Suppressor macrophage (primary cell): ENCODE measurements at regions not wholly inside any gene's neighbourhood (a gene's known extent, or its start where the extent isn't known, plus 50 kb on each side); places are given as distances from the start of the nearest gene placed in this dataset.

Experiments
- DNase-seq, 4 experiments: peaks; one replicate each; pipeline ENCODE4 v3.0.0-alpha.2; 2020 to 2022

GRCh38 chr11:80916173-80916798 is 1475.5 kb upstream of the TENM4 start:
- no peak for DNase-seq

- DNase-seq, result no peak
Measured at GRCh38 chr11:80914311-80914710, 1473.5 kb upstream of the TENM4 start.

- no peak for DNase-seq
Measured at GRCh38 chr11:80911666-80912065, 1470.8 kb upstream of the TENM4 start.

GRCh38 chr11:80900265-80900664 is 1459.4 kb upstream of the TENM4 start:
- no peak for DNase-seq

- DNase-seq, result peak in 3 of 4 experiments; percentile 1 to 29 (median 5)
Measured at GRCh38 chr11:80899381-80899780, 1458.6 kb upstream of the TENM4 start.

- DNase-seq, result no peak
Measured at GRCh38 chr11:80898910-80899309, 1458.1 kb upstream of the TENM4 start.

- DNase-seq, result no peak
Measured at GRCh38 chr11:80886684-80887083, 1445.9 kb upstream of the TENM4 start.

GRCh38 chr11:80873310-80873999 is 1432.6 kb upstream of the TENM4 start:
- no peak for DNase-seq

- no peak for DNase-seq
Measured at GRCh38 chr11:80872116-80872728, 1431.4 kb upstream of the TENM4 start.

GRCh38 chr11:80868831-80869230 is 1428.0 kb upstream of the TENM4 start:
- no peak for DNase-seq

GRCh38 chr11:80862011-80862410 is 1421.2 kb upstream of the TENM4 start:
- DNase-seq, result no peak

GRCh38 chr11:80861193-80861592 is 1420.4 kb upstream of the TENM4 start:
- no peak for DNase-seq

GRCh38 chr11:80860632-80861031 is 1419.8 kb upstream of the TENM4 start:
- DNase-seq, result no peak

GRCh38 chr11:80856066-80856465 is 1415.2 kb upstream of the TENM4 start:
- no peak for DNase-seq

GRCh38 chr11:80855426-80855825 is 1414.6 kb upstream of the TENM4 start:
- no peak for DNase-seq

GRCh38 chr11:80849253-80849652 is 1408.4 kb upstream of the TENM4 start:
- DNase-seq, result no peak

- no peak for DNase-seq
Measured at GRCh38 chr11:80846979-80847378, 1406.1 kb upstream of the TENM4 start.

- DNase-seq, result no peak
Measured at GRCh38 chr11:80846442-80846841, 1405.6 kb upstream of the TENM4 start.

GRCh38 chr11:80844110-80844819 is 1403.4 kb upstream of the TENM4 start:
- DNase-seq, result no peak

GRCh38 chr11:80843266-80843974 is 1402.6 kb upstream of the TENM4 start:
- DNase-seq, result no peak

- no peak for DNase-seq
Measured at GRCh38 chr11:80842246-80842645, 1401.4 kb upstream of the TENM4 start.

- DNase-seq, result no peak
Measured at GRCh38 chr11:80841675-80842074, 1400.8 kb upstream of the TENM4 start.

GRCh38 chr11:80838153-80838552 is 1397.3 kb upstream of the TENM4 start:
- DNase-seq, result no peak
